Fibroblast of pulmonary artery (primary cell): ENCODE measurements at regions not wholly inside any gene's neighbourhood (a gene's known extent, or its start where the extent isn't known, plus 50 kb on each side); places are given as distances from the start of the nearest gene placed in this dataset.
"Not testable (repeated sequence)": the region's sequence is repeated elsewhere in the genome, so short reads cannot be mapped to it uniquely, and the experiment has no call there.

Source experiments
- DNase-seq: peaks from one replicate; pipeline ENCODE4 v3.0.0-alpha.2; 2010; ENCODE audit warnings: low read depth
- H3K4me3 ChIP-seq: replicated peaks from 2 replicates; pipeline ENCODE4 v1.5.1; 2011; ENCODE audit warnings: low read depth, mild to moderate bottlenecking, control low read depth, low read length, moderate library complexity
- CTCF ChIP-seq: IDR thresholded peaks from 2 replicates; pipeline ENCODE4 v1.5.1; 2011; ENCODE audit warnings: mild to moderate bottlenecking, control low read depth, low read length, inconsistent platforms; ENCODE audit errors: missing control alignments

DNA sequence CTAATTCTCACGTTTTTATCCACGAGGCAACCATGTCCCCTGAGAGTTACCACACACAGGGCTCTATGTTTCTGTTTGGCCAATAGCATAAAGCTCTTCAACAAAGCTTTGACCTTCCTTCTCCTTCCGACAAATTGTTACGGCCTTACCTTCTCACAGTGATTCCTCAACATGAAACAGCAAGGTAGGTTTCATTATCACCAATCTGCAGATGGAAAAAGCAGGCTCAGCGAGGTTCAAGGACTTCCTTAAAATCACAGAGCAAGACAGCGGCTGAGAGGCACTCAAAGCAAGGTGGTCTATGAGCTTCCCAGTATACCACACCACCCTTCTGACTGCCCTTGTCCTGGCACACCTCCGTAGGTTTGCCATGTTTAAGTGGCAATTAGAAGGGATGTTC is 360.0 kb downstream of the CD83 start:
- no peak overlapping the region for H3K4me3 ChIP-seq
- DNase-seq, result no peak
- TF ChIP-seq CTCF, result no peak

GRCh38 chr6:14478381-14479225 is 361.0 kb downstream of the CD83 start:
- no peak for TF ChIP-seq CTCF
- H3K4me3 ChIP-seq, result no peak overlapping the region
- DNase-seq, result no peak

- not testable (repeated sequence) for H3K4me3 ChIP-seq, DNase-seq
These were observed 364.4 kb downstream of the CD83 start for GRCh38 chr6:14481946-14482345.

DNA sequence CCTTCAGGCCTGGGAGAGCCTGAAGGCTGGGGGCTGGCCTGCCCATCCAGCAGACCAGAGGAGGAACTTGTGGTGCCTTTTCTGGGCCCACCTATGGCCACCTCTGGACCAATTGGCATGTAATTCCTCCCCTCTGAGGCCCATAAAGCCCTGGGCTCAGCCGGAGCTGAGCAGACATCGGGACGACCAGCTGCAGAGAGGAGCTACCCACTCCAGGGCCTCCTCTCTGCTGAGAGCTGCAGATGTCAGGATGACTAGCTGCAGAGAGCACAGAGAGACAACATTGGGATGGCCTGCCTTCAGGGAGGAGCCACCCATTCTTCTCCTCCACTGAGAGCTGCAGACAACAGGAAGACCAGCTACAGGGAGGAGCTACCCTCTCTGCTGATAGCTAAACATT is 370.1 kb downstream of the CD83 start:
- no peak for TF ChIP-seq CTCF
- no peak for DNase-seq
- no peak overlapping the region for H3K4me3 ChIP-seq

DNA sequence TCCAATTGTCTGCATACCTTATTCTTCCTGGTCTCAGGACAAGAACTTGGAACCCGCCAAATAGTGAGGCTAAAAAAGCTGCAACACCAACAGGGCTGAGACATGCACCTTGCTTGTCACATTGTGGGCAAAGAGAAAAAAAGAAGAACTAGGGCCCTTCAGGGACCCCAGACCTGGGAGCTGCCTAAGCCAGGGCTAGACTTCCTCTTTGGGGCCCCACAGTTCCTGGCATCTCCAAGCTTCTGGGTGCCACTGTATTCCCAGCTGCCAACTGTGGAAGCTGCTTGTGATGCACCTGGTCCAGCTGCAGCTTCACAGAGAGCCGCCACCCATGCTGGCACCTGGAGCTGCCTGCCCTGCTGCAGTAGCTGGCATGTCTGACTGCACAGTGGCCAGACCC is 370.6 kb downstream of the CD83 start:
- no peak for TF ChIP-seq CTCF
- DNase-seq, result no peak
- H3K4me3 ChIP-seq, result no peak overlapping the region

GRCh38 chr6:14489445-14489844 is 371.9 kb downstream of the CD83 start:
- TF ChIP-seq CTCF, result no peak
- H3K4me3 ChIP-seq, result no peak overlapping the region

GRCh38 chr6:14498748-14499147 is 381.2 kb downstream of the CD83 start:
- no peak for TF ChIP-seq CTCF
- H3K4me3 ChIP-seq, result no peak overlapping the region
- DNase-seq, result no peak

More at GRCh38 chr6:14489445-14489844, 371.9 kb downstream of the CD83 start:
- DNase-seq, result no peak
